Thymus (tissue), 11 donors: ENCODE measurements at regions not wholly inside any gene's neighbourhood (a gene's known extent, or its start where the extent isn't known, plus 50 kb on each side); places are given as distances from the start of the nearest gene placed in this dataset.

Experiments used
- DNase-seq, 9 donors: peaks; one replicate each; pipeline ENCODE4 v3.0.0-alpha.2; 2013; ENCODE audit warnings: low spot score in 9 of 9, low read depth in 6 of 9, missing footprints in 1 of 9
- H3K27ac ChIP-seq, 2 donors: one replicate each; pipeline ENCODE4 v1.5.1; 2013; ENCODE audit warnings: control low read depth in 1 of 2, low read depth in 1 of 2, low read length in 1 of 2, mild to moderate bottlenecking in 1 of 2, moderate library complexity in 1 of 2
- H3K27me3 ChIP-seq, 2 donors: one replicate each; pipeline ENCODE4 v1.5.1; 2013; ENCODE audit warnings: low read length in 1 of 2; ENCODE audit not compliant: control insufficient read depth in 2 of 2, insufficient read depth in 1 of 2
- H3K36me3 ChIP-seq, 2 donors: one replicate each; pipeline ENCODE4 v1.5.1; 2013; ENCODE audit warnings: low read length in 1 of 2, mild to moderate bottlenecking in 1 of 2, moderate library complexity in 1 of 2; ENCODE audit not compliant: control insufficient read depth in 2 of 2, insufficient read depth in 2 of 2
- H3K4me1 ChIP-seq, 2 donors: one replicate each; pipeline ENCODE4 v1.5.1; 2013; ENCODE audit warnings: low read length in 2 of 2; ENCODE audit not compliant: control insufficient read depth in 2 of 2, insufficient read depth in 2 of 2
- H3K4me3 ChIP-seq, 2 donors: one replicate each; pipeline ENCODE4 v1.5.1; 2013; ENCODE audit warnings: low read length in 2 of 2, control low read depth in 1 of 2, mild to moderate bottlenecking in 1 of 2
- H3K9me3 ChIP-seq, 2 donors: one replicate each; pipeline ENCODE4 v1.5.1; 2013; ENCODE audit warnings: low read length in 1 of 2, mild to moderate bottlenecking in 1 of 2; ENCODE audit not compliant: control insufficient read depth in 2 of 2, insufficient read depth in 1 of 2
- WGBS: extraction: QIAGEN DNeasy Blood & Tissue Kit; methylation state at CpG from one replicate; pipeline ENCODE4 v1.1.7; 2013; 5-methylcytosine and 5-hydroxymethylcytosine counted together
- donor health status: healthy.

DNA sequence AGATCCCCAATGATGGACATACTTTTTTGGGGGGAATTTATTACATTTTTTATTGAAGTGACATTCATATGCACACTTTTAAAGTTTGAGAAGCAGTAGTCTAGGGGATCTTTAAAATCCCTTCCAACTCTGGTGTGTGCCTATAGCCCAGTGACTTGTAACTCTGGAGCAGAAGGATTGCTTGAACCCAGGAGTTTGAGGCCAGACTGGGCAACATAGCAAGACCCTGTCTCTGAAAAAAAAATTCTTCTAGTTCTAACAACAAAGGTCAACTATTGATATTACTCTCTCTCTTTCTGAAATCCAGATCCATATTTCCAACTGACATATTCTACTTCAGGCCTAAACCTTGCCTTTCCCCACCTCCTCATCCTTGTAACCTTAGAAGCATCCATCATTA lies 148.2 kb upstream of the SPRY4 start:
- Histone ChIP-seq H3K27ac (no peak overlapping the region), H3K36me3 (no peaks in the 10 kb centered on the region), H3K4me1 (peaks cover 0 to 3% of the 10 kb centered on the region in 2 donors), H3K4me3 (no peak overlapping the region), H3K27me3 (peaks cover 0 to 4% of the 10 kb centered on the region in 2 donors), H3K9me3 (no peaks in the 10 kb centered on the region)
- no peak for DNase-seq

DNA sequence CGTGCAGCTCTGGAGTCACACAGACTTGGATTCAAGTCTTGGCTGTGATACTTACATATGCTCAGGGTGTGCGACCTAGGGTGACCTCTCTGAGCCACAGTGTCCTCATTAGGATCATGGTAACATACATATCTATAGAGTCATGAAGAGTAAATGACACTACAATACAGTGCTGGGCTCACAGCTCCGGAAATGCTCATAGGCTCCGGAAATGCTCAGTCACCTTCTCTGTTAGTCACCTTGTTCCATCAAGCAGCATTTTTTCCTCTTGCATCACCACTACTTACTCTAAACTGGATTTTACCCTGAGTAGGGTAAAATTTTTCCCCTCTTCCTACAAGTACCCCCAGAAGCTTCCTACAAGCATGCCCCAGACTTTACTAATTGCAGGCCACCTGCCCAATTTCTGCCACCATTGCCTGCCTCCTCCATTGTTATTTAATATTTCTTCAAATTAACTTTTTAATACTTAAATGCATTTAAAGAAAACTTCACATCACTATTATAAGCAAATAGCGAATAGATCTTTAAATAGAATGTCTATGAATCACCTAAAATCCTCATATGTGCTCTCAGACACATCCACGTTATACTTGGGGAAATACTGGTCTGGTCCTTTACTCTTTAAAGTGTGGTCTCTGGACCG lies 147.6 kb upstream of the SPRY4 start:
- peaks cover 0 to 4% of the 10 kb centered on the region in 2 donors for H3K27me3 ChIP-seq
- H3K9me3 ChIP-seq, result no peaks in the 10 kb centered on the region
- WGBS, result 89% methylated on average over 7 of the region's 7 CpGs

DNA sequence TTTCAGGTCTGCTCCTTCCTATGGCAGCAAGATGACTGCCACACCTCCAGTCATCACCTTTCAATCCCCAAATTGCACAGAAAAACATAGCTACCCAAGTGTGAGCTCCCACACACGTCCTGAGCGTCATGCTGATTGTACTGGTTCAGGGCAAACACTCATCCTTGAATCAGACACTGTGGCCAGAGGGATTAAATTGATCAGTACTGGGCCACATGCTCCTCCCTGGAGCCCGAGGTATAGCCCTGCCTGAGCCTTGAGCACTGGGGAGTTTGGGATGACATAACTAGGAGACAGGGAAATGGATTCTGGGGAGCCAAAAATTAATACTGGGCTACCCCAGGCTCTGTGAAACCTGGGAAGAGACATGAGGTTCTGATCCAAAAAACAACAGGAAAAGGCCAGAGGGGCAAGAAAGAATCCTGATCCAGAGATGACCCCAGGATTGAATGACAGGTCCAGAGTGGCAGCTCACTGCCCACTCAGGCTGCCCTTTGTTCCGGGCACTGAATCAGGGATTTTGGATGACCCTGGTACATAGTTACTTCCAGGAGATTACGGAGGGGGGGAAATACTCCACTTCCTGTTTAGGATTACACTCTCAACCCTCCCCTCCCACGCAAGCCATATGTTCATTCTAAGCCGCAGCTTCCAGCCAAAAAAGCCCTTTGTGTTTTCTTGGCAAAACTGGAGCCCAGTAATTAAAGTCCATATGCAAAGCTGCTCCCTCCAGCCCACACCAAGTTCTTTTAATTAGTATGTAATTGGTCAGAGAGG lies 141.6 kb upstream of the SPRY4 start:
- 95% methylated on average over 7 of the region's 7 CpGs for WGBS
- no peak for DNase-seq
- peaks cover 0 to 3% of the 10 kb centered on the region in 2 donors for H3K4me1 ChIP-seq
- H3K27ac ChIP-seq, result no peak overlapping the region
- no peaks in the 10 kb centered on the region for H3K27me3 ChIP-seq
- H3K36me3 ChIP-seq, result no peaks in the 10 kb centered on the region
- no peak overlapping the region for H3K4me3 ChIP-seq
- H3K9me3 ChIP-seq, result no peaks in the 10 kb centered on the region

More for the DNA sequence above, 147.6 kb upstream of the SPRY4 start:
- DNase-seq, result no peak
- Histone ChIP-seq H3K27ac (no peak overlapping the region), H3K36me3 (no peaks in the 10 kb centered on the region), H3K4me3 (no peak overlapping the region), H3K4me1 (peaks cover 0 to 3% of the 10 kb centered on the region in 2 donors)

DNA sequence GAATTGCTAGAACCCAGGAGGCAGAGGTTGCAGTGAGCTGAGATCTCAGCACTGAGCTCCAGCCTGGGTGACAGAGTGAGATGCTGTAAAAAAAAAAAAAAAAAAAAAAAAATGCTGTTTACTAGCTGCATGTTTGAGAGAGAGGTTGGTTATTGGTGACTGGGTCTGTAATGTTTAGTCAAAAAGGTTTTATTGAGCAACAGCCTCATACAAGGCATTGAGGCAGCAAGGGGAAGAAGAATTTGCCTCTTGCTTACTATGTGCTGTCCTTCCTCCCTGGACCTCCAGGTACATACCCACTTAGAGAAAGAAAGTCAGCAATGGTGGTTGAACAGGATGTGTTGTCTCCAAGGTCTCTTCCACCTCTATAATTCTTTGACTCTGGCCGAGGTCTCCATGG lies 140.7 kb upstream of the SPRY4 start:
- no peak for DNase-seq
- H3K27me3 ChIP-seq, result no peaks in the 10 kb centered on the region
- no peaks in the 10 kb centered on the region for H3K4me1 ChIP-seq
- 97% methylated on average over 1 of the region's 1 CpG for WGBS
- no peak overlapping the region for H3K27ac ChIP-seq
- H3K36me3 ChIP-seq, result no peaks in the 10 kb centered on the region
- H3K9me3 ChIP-seq, result no peaks in the 10 kb centered on the region
- no peak overlapping the region for H3K4me3 ChIP-seq

DNA sequence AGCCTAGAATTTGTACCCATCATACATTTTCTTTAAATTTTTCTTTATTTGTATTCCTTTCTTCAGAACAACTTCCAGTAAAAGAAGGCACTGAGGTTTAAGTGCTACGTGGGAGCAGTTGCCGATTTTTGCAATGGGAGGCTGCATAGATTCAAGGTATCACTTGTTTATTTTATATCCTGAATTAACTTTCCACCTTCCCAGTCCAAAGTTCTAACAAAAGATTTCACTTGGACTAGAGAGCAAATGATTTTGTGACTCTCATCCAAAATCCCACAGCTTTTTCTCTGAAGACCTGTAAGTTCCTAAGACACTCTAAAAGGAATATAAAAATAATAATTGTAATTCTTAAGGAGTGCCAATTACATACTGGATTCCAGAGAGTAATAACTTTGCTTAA lies 139.1 kb upstream of the SPRY4 start:
- peaks cover 0 to 2% of the 10 kb centered on the region in 2 donors for H3K27me3 ChIP-seq
- 97% methylated on average over 2 of the region's 2 CpGs for WGBS
- no peak overlapping the region for H3K27ac ChIP-seq
- no peak for DNase-seq
- no peaks in the 10 kb centered on the region for H3K36me3 ChIP-seq
- no peak overlapping the region for H3K4me3 ChIP-seq
- no peaks in the 10 kb centered on the region for H3K4me1 ChIP-seq
- H3K9me3 ChIP-seq, result peaks cover under 1 to 8% of the 10 kb centered on the region in 2 donors

DNA sequence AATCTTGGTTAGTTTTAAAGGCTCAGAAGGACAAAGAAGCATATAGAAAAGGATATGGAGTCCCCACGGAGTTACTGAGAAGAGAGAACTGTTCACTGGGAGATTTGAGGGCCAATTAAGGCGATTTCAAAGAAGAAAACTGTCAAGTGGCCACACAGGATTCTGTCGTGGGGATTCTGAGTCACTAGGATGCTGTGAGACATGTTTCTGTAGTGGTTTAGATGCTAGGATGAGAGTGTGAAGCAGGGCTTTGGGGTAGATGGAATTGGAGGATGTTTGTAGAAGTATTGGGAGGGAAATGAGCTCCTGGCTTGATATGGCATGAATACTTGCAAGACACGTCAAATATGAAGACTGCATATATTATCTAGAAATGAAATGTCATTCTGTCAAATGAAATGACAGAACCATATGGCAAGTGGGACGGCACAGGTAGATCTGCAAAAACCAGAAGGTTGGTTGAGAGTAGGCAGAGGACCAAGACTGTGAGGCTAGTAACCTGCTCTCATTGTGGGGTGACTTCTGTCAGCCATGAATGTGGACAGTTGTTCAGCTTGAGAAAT lies 136.3 kb upstream of the SPRY4 start:
- Histone ChIP-seq H3K4me1 (no peaks in the 10 kb centered on the region), H3K36me3 (no peaks in the 10 kb centered on the region), H3K27me3 (peaks cover 0 to 2% of the 10 kb centered on the region in 2 donors), H3K27ac (no peak overlapping the region), H3K9me3 (peaks cover 3 to 17% of the 10 kb centered on the region in 2 donors), H3K4me3 (no peak overlapping the region)
- DNase-seq, result no peak
- 95% methylated on average over 5 of the region's 5 CpGs for WGBS

DNA sequence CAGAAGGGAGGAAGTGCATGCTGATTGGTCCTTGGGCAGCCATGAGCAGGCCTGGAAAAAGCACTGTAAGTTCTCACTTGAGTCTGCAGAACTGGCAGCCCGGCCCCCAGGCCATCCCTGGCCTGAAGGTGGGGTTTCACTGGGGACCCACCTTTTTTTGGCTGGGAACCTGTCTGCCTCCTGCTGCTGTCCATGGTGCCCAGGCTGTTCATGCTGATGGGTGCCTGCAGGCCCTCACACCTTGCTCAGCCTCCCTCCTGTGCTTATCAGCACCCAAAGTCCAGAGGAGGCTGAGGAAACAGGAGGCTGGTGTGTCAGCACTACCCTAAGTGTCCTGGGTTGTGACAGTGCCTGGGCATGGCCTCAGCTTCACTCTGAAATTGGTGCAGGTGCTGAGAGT lies 134.4 kb upstream of the SPRY4 start:
- peaks cover 3 to 17% of the 10 kb centered on the region in 2 donors for H3K9me3 ChIP-seq
- H3K27ac ChIP-seq, result no peak overlapping the region
- 94% methylated on average over 1 of the region's 1 CpG for WGBS
- no peaks in the 10 kb centered on the region for H3K36me3 ChIP-seq
- no peaks in the 10 kb centered on the region for H3K4me1 ChIP-seq
- H3K27me3 ChIP-seq, result peaks cover 0 to 2% of the 10 kb centered on the region in 2 donors
- no peak overlapping the region for H3K4me3 ChIP-seq
- DNase-seq, result no peak

DNA sequence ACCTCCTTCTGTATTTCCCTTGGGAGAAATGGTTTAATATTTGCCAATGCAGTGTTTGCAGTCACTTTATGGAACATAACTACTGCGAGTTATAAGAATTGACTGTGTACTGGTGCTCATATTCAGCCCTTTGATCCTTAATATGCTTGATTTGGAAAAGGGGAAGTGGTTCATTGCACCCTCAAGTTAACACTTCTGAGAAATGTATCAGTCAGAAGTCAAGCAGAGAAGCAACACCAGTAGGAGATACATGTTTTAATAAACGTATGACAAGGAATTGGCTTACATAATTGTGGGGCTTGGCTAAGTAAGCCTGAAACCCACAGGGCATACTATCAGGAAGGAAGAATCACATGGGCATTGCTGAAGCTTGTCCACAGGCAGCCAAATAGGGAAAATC lies 131.0 kb upstream of the SPRY4 start:
- Histone ChIP-seq H3K4me3 (no peak overlapping the region), H3K36me3 (no peaks in the 10 kb centered on the region), H3K27me3 (peaks cover 0 to 2% of the 10 kb centered on the region in 2 donors), H3K9me3 (peaks cover 3 to 17% of the 10 kb centered on the region in 2 donors), H3K4me1 (no peaks in the 10 kb centered on the region), H3K27ac (no peak overlapping the region)
- DNase-seq, result no peak
- 28% methylated on average over 2 of the region's 2 CpGs for WGBS

DNA sequence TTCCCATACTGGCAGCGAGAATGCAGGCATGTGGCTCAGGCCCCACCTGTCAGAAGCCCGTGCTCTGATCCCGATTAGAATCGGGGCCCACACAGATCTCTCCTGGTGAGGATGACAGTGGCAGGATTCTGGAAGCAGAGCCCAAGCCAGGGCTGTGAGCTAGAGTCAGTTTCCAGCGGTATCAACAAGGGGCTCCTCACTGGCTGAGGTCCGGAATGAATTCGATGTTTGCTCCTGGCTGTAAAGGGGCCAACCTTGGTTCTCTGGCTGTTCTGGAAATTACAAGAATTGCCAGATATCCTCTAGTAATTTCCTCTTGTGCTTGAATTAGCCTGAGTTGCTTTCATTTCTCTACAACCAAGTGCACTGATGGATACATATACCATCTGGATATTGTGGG lies 129.1 kb upstream of the SPRY4 start:
- H3K36me3 ChIP-seq, result no peaks in the 10 kb centered on the region
- DNase-seq, result no peak
- no peaks in the 10 kb centered on the region for H3K4me1 ChIP-seq
- peaks cover 3 to 10% of the 10 kb centered on the region in 2 donors for H3K9me3 ChIP-seq
- H3K27me3 ChIP-seq, result no peaks in the 10 kb centered on the region
- no peak overlapping the region for H3K27ac ChIP-seq
- H3K4me3 ChIP-seq, result no peak overlapping the region
- WGBS, result 93% methylated on average over 7 of the region's 7 CpGs
